GM11168 (cell line): ENCODE measurements at regions not wholly inside any gene's neighbourhood (a gene's known extent, or its start where the extent isn't known, plus 50 kb on each side); places are given as distances from the start of the nearest gene placed in this dataset.

Experiments used
- in situ Hi-C: fragments of 300-500 bp; cut with MboI; formaldehyde crosslinking; loops from one replicate; pipeline ENCODE4 v1.12.0; 2022; ENCODE audit warnings: low sequenced_read_pairs; ENCODE audit not compliant: unreplicated experiment

DNA sequence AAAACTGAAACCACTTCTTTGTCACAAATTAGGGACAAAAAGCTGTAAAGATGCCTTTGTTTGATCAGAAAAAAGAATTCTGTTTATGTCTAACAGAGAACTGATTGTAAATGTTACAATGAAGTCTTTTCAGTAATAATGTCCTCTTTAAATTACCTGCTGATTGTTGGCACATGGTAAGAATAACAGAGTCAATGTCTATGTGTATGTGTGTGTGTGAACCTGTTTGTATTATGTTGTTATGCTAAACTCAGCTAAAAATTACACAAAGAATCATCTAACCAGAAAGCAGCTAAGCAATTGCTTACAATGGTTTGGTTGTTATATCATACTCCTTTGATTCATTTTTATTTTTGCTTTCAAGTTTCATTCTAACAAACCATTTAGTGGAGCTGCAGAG is 159.1 kb upstream of the PDZRN3 start:
- in situ Hi-C loops = no loop called here

DNA sequence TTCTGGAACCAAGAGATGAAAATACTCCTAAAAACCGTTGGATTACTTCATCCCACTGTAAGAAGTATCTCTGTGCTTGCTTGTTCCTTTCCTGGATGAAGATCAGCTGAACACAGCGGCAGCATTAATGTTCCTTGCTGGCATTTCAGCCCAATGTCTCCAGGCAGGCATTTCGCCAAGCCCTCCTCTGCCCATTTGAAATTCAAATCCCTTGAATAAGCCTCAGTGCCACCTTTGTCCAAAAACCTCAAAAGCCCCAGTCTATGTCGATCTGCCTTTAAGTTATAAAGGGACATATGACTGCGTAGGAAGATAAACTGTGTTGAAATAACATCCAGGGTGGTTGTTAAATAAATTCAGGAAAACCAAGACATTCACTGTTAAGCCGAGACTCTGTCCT is 156.8 kb upstream of the PDZRN3 start:
- in situ Hi-C loops = no loop called here

DNA sequence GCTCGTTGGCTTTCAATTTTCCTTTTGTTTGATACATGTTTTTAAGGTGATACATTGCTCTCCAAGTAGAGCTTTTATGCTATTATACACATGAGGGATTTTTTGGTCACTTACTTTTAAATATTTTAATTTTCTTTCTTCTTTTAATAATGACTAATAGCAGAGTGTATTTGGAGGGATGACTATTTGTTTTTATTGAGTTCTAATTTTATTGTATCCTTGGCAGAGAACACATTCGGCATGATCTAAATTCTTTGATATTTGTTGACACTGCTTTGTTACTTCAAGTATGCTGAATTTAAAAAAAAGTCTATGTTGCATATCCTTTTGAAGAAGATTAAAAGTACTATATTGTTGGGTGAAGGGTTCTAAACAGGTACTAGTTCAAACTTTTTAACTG is 149.9 kb upstream of the PDZRN3 start:
- in situ Hi-C loops = no loop called here

DNA sequence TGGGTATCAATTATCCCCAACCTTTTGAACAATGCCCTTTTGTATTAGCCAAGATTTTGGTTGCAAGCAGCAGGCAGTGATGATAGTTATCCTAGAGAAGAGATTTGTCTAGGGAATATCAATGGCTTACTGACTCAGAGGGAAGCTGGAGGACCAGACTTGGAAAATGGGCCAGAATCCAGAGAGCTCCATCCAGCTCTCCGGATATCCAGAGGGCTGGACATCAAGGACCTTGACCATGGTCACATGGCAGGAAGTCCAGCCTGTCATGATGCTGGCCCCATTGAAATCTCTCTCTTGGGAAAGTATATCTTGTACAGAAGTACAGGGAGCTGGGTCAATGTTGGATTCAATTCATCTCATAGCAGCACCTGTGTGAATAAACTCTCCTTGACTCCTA is 148.5 kb upstream of the PDZRN3 start:
- in situ Hi-C loops = no loop called here

DNA sequence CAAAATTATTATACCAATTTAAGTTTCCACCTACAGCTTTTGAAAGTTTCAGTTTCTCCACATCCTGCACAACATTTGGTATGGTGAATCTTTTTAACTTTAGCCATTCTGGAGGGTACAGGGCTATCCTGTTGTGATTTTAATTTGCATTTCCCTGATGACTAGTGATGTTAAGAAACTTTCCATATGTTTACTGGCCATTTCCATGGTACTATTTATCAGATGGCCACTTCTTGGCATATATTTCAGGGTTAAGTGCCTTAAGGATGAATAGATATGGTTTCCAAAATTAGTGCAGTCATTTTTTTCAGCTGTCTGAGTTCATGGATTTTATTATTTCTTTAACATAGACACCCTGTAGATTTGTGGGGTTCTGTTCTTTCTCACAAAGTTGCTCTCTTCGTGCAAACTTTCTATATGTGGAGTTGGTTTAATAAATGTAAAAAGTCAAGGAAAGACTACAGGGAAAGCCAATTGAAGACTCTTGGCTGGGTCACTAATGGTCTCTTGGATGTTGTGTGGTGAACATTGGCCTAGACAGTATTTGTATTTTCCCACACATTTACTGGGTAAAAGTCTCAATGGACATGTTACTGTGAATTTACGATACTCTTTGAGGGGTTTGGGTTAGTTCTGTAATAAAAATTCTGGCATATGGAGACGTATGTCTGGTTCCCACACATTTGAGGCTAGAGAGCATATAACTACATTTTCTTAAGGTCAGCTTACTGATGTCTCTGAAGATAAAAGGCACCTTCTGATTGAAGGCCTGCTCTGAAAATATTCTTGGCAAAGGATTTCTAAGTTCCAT is 147.5 kb upstream of the PDZRN3 start:
- in situ Hi-C loops = no loop called here

DNA sequence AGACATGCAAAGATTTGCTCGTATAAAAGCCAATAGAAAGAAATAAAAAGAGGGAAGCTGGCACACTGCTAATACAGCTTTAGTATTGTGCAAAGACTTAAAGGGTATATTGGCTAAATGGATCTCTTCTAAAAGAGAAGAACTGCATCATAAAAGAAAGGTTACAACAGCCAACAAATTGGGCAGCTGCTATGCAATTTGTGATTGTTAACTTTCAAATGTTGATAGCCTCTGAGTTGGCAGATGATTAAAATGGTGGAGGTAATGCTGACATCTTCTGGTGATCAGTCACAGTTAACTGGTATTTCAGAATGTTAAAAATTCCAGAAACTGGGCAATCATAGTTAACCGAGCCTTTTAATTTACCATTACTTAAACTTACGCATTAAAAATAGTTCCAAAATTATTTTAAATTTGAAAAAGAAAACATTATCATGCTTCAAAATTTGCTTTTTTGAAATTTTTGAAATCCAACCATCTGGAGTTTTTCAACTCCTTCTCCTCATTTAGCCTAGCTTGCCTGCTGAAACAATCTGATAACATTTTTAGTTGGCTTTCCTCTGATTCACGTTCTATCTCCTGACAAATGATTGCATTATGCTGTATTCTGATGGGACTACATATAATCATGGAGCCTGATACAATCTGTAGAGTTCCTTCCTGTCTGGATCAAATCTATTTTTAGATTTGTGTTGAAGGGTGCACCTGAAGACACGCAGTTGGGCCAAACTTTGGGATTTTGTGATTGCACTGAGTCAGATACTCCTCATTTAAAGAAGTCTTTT is 144.0 kb upstream of the PDZRN3 start:
- in situ Hi-C loops = no loop called here

DNA sequence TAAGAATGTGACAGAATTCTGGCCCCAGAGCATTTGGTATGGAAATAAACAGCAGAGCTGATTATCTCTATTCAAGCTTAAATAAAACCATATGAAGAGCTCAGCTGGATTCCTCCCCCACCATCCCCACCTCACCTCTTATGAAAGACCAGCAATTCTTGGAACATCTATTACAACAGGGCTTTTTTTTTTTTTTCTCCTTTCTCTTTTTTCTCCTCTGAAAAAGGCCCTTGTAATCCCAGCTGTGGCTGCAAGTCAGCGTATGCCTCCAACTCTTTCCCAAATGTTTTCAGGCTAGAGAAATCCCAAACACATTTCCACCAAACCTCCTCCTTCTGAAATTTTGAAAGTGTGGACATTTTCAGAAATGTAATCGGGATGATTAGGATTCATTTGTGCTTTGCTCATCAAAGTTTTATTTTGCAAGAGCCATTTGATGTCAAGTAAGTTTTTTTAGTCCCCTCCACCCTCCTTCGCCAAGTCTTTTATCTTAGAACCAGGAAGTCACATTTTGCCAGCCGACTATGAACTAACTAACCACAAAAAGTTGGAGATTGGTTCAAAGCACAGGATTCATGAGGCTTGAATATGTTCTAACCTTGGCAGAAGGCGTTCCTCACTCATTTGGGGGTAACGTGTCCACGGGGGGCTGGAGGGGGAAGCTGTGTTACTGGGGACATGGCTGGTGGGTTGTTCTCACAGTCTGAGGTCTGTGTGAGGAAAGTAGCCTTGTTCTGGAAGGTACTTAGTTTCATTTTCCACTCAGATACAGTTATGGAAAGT is 142.0 kb upstream of the PDZRN3 start:
- in situ Hi-C loops = no loop called here

DNA sequence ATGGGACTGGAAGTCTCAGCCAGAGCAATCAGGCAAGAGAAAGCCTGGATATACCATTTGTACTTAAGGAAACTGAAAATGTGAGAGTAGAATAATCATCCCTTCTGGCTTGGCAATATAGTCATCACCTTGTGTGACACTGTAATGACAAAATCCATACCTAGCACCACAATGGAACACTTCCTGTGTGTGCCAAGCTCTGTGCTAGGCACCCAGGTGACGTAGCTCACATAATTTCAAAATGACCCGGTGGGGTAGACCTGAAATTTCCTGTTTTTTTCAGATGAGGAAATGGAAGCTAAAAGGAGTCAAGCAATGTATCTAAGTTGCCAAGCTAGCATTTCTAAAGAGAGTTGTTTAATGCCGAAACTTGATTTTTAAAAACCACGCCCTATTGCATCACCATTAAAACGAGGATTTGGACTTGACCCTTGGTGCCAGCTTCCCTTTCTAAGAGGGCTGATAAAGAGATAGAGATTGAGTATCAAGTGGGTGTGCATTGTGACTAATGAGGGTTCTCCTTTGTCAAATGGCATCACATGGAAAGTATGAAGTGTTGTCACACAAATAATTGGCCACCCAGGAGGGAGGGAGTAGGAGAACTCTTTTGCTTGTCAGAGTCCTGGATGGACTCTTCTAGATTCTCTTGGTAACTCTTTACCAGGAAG is 141.3 kb upstream of the PDZRN3 start:
- in situ Hi-C loops = no loop called here

DNA sequence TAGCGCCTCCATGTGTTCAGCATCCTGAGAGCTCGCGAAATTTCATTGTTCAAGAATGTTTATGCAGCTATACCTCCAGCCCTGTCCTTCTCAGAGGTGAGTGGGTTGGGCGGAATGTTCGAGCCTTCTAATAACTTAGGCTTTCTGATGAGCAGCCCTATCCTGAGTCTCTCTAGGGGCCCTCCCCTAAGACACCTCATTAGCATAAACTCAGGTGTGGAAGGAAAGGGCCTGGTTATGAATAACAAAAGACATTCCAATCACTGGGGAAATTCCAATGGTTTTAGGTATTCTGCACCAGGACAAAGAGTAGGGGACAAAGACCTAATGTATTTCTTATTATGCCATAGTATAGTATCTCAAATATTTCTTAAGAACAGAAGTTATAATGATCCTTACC is 138.1 kb upstream of the PDZRN3 start:
- in situ Hi-C loops = no loop called here

DNA sequence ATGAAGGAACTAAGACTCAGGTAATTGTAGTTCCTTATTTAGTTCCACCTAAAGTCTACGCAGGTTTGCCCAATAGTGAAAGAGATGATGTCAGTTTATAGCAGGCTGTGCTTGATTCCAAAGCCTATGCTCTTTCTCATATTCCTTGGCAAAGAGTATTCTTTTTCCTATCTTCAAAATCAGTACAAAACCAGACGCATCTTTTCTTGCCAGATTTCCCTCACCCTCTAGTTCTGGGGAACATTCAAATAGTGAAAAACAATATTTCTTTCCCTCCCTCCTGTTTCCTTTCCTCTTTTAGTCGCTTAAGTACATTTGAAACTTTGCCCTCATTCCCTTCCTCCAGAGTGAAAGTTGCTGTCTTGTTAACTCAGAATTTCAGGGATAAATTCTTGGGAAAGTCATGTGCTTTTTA is 134.6 kb upstream of the PDZRN3 start:
- in situ Hi-C loops = no loop called here

DNA sequence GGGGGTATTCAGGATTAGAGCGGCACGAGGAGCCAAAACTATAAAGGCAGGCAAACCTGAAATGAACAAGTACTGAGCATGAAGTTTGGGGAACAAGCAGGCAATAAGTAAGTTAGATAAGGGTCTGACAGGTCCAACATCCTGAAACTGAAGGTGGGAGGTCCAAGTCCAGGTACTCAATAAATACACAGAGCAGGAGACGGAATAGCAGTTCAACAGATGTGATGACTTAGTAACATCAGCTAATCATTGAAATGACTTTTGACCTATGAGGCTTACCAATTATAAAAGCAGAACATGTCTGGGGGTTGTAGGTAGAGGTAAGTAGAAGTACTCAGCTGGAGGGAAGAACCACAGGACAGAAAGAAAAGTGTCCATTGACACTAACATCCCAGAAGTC is 132.8 kb upstream of the PDZRN3 start:
- in situ Hi-C loops = no loop called here

DNA sequence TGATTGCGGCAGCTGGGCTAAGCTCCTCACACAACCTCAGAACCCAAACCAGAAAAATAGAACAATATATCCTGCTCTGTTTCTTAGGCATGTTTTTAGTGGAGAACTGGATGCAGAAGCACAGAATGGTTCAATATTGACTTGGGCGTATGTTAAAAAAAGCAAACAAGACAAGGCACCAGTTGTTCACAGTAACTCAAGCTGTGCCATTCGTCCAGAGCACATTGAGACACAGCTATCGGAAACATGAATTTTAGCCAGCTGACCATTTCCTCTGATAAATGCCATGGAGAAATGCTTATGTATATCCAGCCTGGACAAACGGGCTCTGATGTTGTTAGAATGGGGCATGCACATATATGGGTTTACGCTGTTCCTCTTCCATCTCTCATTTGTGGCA is 129.2 kb upstream of the PDZRN3 start:
- in situ Hi-C loops = no loop called here

DNA sequence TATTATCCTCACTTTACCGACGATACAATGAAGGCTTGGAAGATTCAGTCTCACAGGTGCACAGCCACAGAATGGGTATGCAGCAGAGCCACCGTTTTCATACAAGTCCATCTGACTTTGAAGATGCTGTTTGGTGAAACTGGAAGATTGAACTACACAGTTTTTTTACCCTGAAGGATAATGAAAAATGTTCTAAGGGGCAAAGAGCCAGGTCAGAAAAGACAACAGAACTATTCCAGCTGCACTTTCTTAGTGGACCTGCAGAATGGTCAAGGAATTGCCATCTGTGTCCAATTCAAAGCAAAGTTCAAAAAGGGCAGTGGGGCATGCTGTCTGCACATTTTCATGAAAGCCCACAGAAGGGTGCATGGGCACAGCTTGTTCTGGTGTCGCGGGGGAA is 127.6 kb upstream of the PDZRN3 start:
- in situ Hi-C loops = no loop called here

DNA sequence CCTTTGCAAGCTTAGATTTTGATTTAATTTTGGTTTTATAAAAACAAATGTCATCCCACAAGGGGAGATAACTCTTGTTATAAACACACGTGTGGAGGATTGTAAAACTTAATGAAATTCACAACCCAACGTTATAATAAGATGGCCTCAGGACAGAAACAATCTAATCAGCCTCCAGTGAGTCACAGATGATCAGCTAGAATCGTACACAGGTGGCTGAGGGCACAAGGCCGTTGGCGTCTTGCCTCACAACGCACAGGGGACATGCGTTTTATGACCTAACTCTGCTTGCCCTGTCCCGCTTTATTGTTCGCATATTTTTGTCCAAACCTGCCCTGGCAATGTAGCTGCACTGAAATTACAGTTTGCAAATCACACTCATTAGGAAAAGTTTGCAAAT is 121.9 kb upstream of the PDZRN3 start:
- in situ Hi-C loops = no loop called here

DNA sequence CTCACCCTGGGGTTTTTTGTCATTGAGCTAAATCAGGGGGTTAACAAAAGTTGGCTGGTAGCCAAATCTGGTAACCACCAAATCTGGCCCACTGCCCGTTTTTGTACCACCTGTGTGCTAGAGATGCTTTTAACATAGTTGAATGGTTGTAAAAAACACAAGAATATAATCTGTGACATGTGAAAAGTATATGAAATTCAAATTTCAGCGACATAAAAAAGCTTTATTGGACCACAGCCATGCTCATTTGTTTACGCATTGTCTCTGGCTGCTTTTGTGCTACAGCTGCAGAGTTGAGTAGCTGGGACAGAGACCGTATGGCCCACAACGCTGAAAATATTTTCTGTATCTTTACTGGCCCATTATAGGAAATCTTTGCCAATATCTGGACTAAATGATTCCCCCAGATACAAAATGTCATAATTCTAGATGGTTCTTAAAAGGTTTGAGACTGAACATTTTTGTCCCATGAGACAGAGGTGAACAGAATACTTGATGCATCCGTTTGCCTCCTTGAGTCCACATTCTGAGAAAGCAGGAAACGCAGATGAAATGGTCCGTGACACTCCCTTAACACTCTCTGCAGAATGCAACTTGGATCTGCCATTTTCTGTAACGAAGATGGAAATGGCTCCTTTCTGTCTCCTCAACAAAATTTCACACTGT is 120.9 kb upstream of the PDZRN3 start:
- in situ Hi-C loops = no loop called here

DNA sequence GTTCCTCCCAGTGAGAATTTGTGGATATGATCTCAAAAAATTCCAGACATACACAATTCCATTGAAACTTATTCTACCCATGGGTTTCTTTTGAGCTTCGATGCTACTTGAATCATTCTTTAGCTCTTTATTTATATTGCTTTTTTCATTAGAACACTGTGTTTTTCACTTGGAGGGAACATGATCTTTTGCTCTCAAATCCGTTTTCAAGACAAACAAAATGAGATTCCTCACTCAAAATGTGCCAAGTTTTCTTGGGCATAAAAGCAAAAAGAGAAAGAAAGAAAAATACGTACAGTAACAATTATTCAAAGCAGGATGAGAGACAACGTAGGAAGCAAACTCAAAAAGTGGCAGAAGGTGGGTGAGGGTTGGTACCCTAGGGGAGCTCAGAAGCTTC is 118.8 kb upstream of the PDZRN3 start:
- in situ Hi-C loops = no loop called here

DNA sequence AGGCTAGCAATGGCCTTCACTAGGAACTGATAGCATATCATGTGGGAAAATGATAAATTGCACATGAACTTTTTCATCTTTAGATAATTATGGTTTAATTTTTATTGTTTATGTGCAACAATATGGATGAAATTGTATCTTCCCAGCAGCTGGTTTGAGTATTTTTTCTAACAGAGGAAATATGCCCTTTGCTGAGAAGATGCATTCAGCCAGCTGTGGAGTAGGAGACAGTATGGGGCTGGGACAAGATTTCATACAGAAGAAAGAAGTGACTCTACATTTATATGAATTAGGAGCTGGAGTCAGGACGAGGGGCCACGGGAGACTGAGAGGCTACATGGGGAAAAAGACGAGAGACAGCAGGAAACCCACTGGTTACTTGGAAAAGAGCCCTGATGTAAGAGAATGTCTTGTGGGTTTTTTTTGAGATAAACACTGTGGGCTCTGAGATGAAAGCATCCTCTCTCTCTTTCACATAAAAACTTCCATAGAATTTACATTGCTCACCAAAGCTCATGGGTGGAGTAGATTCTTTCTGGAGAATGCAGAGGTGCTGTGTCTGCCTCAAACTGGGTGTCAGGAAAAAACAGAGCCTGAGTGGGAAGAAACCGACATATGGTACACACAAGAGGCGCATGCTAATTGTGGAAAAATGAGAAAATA is 115.2 kb upstream of the PDZRN3 start:
- in situ Hi-C loops = no loop called here

DNA sequence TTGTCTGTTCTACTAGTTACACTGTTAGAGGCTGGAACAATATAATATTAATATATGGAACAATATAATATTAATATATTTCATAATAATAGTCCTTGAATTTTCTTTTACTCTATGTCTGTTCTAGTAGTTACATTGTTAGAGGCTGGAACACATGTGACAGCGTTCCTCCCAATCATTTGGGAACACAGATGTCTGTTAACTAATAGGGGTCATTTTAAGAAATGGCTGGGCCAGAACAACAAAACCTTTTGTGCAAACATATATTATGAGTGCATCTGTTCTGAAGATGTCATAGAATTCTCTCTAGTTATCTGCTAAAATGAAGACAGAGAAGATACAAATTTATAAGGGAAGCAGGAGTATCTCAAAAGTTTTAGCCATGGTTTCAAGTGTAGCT is 114.0 kb upstream of the PDZRN3 start:
- in situ Hi-C loops = no loop called here
